ENCODE measurements at regions not wholly inside any gene's neighbourhood (a gene's known extent, or its start where the extent isn't known, plus 50 kb on each side); places are given as distances from the start of the nearest gene placed in this dataset.

DNA sequence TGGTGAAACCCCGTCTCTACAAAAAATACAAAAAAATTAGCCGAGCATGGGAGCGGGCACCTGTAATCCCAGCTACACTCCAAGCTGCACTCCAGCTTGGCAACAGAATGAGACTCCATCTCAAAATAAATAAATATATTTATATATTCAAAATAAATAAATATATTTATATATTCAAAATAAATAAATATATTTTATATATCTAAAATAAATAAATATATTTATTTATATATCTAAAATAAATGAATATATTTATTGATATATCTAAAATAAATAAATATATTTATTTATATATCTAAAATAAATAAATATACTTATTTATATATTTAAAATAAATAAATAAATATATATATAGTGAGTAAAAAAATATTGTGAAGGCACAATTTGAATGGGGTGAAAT is 63.4 kb upstream of the EXOC1L start:
- no peak for DNase-seq

DNA sequence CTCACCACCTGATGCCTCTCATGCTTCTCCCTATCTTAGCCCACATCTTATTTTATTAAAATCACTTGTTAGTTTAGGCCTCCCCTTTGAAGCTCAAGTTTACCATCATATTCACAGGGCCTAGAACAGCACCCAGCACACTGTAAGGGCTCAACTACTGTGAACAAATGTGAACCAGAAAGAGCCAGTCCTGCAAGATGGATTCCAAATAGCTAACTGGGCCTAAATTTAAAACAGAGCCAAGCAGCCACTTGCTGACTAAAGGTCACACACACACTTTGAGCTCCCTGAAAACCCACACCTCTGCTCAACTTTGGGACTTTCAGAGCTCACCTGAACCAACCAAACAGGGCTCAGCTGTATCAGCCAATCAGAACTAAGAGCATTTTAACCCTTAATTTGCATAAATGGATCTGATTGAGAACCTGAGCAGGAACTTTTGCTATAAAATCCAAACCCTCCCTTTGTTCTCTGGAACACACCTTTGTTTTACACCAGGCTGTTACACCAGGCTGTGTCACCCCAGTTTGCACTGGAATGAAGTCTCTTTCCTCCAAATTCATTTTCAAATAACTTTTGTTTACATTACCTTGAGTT is 62.1 kb upstream of the EXOC1L start:
- DNase-seq = no peak

DNA sequence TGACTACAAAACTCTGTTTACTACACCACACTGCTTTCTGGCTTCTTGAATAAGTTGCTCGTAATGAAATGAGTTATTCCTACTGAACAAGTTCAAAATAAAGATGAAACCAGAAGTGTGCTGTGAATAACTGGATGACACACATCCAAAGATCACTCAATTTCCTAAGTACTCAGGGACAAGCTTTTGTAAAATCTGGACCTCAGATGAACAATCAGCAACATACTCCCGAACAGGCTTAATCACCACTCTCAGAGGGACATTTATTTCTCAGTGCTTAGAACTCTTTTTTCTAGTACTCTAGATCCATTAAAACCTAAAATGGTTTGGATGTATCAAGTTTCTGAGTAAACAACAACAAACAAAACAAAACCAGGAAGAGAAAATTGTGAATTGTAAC is 61.5 kb upstream of the EXOC1L start:
- DNase-seq = no peak

DNA sequence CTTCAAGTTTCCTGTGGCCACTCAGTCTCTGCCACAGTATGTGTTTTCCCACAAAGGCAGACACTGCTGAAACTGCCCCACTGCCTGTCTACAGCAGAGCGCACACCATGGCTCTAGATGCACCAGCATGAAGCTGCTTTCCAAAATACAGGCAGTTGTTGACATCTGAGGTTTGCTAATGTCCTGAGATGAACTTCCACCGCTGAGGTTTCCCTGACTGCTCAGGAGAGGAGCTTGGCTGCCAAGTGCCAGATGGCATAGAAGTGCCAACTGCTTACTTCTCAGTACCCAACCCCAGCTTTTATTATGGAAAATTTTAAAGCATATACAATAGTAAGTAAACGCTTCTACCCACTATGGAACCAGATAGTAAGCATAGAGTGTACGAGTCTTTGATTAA is 61.0 kb upstream of the EXOC1L start:
- no peak for DNase-seq

DNA sequence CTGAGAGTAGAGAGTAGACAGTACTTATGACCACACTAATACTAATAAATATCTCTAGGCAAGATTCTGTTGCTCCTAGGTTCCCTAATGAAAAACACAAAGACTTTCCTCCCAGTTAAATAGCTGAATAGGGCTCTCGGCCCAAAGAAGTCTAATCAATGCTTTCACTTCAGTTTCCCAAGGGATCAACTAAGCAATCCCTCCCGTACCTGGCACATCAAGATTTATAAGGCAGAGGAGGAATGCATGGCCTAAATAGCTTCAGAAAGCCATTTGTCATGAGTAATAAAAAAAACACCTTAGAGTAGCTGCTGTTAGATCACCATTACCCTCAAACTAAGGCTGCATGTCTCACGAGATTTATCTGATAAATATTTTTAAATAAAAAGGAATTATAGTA is 56.8 kb upstream of the EXOC1L start:
- no peak for DNase-seq

DNA sequence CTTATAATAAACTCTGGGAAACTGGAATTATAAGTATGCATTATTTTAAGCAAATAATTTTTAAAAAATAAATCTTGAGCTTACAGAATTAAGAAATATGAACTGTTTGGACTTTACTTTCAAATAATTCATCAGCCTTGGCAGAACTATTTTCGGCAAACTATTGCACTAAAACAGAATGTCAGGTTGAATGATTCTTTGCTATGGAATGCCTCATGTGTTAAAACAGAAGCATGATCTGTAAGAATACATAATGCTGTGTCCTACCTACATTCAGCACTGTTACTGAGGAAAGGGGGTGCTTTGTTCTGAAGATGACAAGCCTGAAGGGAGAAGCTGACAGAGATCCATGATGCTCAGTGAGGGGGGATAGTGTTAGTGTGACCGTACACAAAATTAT is 55.6 kb upstream of the EXOC1L start:
- DNase-seq = no peak

DNA sequence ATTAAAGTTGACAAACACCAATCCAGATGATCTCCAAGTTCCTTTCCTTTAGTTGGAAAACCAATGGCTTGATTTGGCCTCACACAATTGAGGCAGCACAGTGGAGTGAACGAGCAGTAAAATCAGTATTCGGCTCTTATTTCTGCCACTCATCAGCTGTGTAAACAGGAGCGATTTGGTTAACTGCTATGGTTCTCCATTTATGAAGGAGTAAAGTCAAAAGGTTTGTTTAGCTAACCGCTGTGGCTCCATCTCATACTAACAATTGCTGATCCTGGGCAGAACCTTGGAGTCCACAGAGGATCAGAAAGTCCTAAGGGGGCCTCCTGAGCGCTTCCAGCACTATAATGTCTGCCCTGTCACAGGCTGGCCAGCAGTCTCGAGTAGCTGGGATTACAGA is 54.5 kb upstream of the EXOC1L start:
- DNase-seq = no peak

DNA sequence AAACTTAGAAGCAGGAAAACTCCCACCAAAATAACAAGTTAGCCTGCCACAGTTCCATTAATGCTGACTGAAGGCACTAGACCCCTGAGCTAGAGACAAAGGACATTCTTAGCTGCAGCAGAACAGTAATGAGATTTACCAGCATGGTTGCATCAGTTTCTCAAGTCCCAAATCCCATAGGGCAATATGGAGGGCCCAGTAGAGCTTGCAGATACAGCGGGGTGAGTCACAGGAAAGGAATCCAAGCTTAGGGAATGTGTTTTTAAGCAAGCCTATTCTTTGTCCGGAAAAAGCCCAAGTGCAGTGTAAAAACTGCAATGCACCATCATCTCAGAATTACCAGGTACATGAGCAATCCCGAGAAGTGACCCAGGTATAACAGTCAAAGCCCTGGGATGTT is 51.3 kb upstream of the EXOC1L start:
- DNase-seq = no peak

Measured in AML-193 (cell line).